Cardiac muscle cell (in vitro differentiated cells and primary cell): ENCODE measurements at regions not wholly inside any gene's neighbourhood (a gene's known extent, or its start where the extent isn't known, plus 50 kb on each side); places are given as distances from the start of the nearest gene placed in this dataset.

ENCODE experiments used
- DNase-seq, 2 donors: peaks; one replicate each; pipeline versions ENCODE4 v3.0.0 to v3.0.0-alpha.2; 2010 to 2017; ENCODE audit warnings: low read depth in 1 of 2, low spot score in 1 of 2
- H3K27ac ChIP-seq: fragments of 200-600 bp; sonication (generic); 2 replicates; pipeline ENCODE4 v1.5.1; 2016
- H3K27me3 ChIP-seq: fragments of 200-600 bp; sonication (generic); 2 replicates; pipeline ENCODE4 v1.6.0; 2016; ENCODE audit warnings: control low read depth
- H3K36me3 ChIP-seq: fragments of 200-600 bp; sonication (generic); 2 replicates; pipeline ENCODE4 v1.5.1; 2016; ENCODE audit warnings: control low read depth
- H3K4me1 ChIP-seq: fragments of 200-600 bp; sonication (generic); 2 replicates; pipeline ENCODE4 v1.8.1; 2017; ENCODE audit warnings: low read depth, mild to moderate bottlenecking, mixed run types
- H3K4me3 ChIP-seq: fragments of 200-600 bp; sonication (generic); 2 replicates; pipeline ENCODE4 v1.5.1; 2016; ENCODE audit warnings: mild to moderate bottlenecking
- H3K9me3 ChIP-seq: fragments of 200-600 bp; sonication (generic); 2 replicates; pipeline ENCODE4 v1.5.1; 2017; ENCODE audit warnings: low read depth, mild to moderate bottlenecking, control low read depth
- TF ChIP-seq, protein P1 (sequence below): IDR thresholded peaks from 2 replicates; pipeline ENCODE4 v1.5.1; 2012; ENCODE audit warnings: low read depth, mild to moderate bottlenecking, low read length

DNA sequence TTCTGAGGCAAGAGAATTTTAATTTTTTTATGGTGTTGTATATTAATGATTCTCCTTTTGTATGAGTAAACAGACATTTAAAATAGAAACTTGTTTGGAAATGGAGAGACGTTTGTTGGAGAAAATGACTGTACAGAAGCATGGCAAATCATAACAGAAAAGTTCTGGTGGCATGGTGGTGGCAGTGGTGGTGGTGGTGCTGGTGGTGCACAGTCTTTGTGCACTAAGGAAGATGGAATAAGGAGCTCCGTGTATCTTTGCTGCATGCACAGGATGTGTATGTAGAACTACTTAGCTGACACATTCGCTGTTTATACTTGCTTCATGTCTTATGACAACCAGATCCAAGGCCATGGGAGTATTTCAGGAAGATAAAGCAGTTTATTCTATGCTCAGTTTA lies 294.9 kb downstream of the UTRN start:
- Histone ChIP-seq H3K4me1 (peaks cover 25% of the 10 kb centered on the region), H3K27me3 (no peaks in the 10 kb centered on the region), H3K9me3 (no peaks in the 10 kb centered on the region), H3K27ac (no peak overlapping the region), H3K4me3 (no peak overlapping the region), H3K36me3 (peaks cover 11% of the 10 kb centered on the region)
- DNase-seq, result no peak
- TF ChIP-seq, protein P1, sequence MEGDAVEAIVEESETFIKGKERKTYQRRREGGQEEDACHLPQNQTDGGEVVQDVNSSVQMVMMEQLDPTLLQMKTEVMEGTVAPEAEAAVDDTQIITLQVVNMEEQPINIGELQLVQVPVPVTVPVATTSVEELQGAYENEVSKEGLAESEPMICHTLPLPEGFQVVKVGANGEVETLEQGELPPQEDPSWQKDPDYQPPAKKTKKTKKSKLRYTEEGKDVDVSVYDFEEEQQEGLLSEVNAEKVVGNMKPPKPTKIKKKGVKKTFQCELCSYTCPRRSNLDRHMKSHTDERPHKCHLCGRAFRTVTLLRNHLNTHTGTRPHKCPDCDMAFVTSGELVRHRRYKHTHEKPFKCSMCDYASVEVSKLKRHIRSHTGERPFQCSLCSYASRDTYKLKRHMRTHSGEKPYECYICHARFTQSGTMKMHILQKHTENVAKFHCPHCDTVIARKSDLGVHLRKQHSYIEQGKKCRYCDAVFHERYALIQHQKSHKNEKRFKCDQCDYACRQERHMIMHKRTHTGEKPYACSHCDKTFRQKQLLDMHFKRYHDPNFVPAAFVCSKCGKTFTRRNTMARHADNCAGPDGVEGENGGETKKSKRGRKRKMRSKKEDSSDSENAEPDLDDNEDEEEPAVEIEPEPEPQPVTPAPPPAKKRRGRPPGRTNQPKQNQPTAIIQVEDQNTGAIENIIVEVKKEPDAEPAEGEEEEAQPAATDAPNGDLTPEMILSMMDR, result no peak

- Histone ChIP-seq H3K27me3 (no peaks in the 10 kb centered on the region), H3K27ac (no peak overlapping the region), H3K9me3 (no peaks in the 10 kb centered on the region), H3K4me3 (no peak overlapping the region), H3K36me3 (peaks cover 11% of the 10 kb centered on the region), H3K4me1 (peaks cover 29% of the 10 kb centered on the region)
- TF ChIP-seq, protein P1, result no peak
- DNase-seq, result no peak
Observed at GRCh38 chr6:144580771-144581170, 295.6 kb downstream of the UTRN start.

DNA sequence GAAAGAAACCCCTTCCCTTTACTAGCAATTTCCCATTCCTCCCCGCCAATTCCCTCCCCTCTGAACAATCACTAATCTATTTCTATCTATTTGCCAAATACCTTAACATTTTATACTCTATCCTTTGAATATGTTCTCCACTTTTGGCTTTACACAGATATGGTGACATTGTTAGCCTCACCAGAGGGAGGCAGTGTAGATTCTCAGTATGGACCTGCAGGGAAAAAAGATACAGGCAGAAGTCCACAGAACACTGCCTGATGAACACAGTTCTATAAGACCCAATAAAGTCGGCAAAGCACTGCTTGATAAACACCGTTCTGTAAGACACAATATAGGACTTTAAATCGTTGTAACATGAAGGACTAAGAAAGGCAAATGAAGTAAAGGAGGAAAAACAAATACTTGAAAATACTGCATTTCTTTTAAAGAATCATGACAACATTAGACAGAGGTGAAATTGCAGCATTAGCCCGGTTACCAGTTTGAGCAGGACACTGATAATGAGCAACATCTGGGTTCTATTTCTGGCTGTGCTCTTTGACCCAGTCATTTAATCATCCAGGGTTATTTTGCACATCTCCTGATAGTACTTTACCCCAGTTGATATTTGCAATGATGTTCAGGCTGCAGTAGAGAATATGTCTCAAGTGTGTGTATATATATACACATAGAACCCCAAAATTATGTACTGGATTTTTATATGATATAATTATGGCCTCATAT lies 296.8 kb downstream of the UTRN start:
- DNase-seq, result peak; percentile 41 to 49
- peaks cover 41% of the 10 kb centered on the region for H3K4me1 ChIP-seq
- H3K4me3 ChIP-seq, result no peak overlapping the region
- TF ChIP-seq, protein P1, result peak; percentile 61
- H3K27me3 ChIP-seq, result no peaks in the 10 kb centered on the region
- H3K9me3 ChIP-seq, result no peaks in the 10 kb centered on the region
- peaks cover 10% of the 10 kb centered on the region for H3K36me3 ChIP-seq
- no peak overlapping the region for H3K27ac ChIP-seq

- Histone ChIP-seq H3K4me3 (peak overlapping the region; percentile 16), H3K36me3 (peaks cover 2% of the 10 kb centered on the region), H3K27ac (peak overlapping the region; percentile 35), H3K27me3 (no peaks in the 10 kb centered on the region), H3K9me3 (no peaks in the 10 kb centered on the region), H3K4me1 (peaks cover 45% of the 10 kb centered on the region)
- TF ChIP-seq, protein P1, result no peak
- peak; percentile 24 to 46 for DNase-seq
Observed at GRCh38 chr6:144582939-144583613, 297.9 kb downstream of the UTRN start.

- TF ChIP-seq, protein P1, result no peak
- Histone ChIP-seq H3K9me3 (no peaks in the 10 kb centered on the region), H3K27ac (no peak overlapping the region), H3K27me3 (no peaks in the 10 kb centered on the region), H3K4me1 (peaks cover 46% of the 10 kb centered on the region), H3K36me3 (no peaks in the 10 kb centered on the region), H3K4me3 (peak overlapping the region; percentile 16)
- DNase-seq, result no peak
Observed at GRCh38 chr6:144583614-144583954, 298.4 kb downstream of the UTRN start.
